AG09309 (cell line): ENCODE measurements at regions not wholly inside any gene's neighbourhood (a gene's known extent, or its start where the extent isn't known, plus 50 kb on each side); places are given as distances from the start of the nearest gene placed in this dataset.
"Not testable (repeated sequence)": the region's sequence is repeated elsewhere in the genome, so short reads cannot be mapped to it uniquely, and the experiment has no call there.

Source experiments
- DNase-seq: peaks from one replicate; pipeline ENCODE4 v3.0.0-alpha.2; 2010; ENCODE audit warnings: low read depth
- H3K4me3 ChIP-seq: 2 replicates; pipeline ENCODE4 v1.5.1; 2011; ENCODE audit warnings: mild to moderate bottlenecking, low read depth, low read length, moderate library complexity; ENCODE audit not compliant: control insufficient read depth
- TF ChIP-seq, protein P1 (sequence below): IDR thresholded peaks from 2 replicates; pipeline ENCODE4 v1.5.1; 2011; ENCODE audit warnings: mild to moderate bottlenecking, low read depth, low read length, inconsistent platforms; ENCODE audit not compliant: insufficient read depth, control insufficient read depth; ENCODE audit errors: missing control alignments

DNA sequence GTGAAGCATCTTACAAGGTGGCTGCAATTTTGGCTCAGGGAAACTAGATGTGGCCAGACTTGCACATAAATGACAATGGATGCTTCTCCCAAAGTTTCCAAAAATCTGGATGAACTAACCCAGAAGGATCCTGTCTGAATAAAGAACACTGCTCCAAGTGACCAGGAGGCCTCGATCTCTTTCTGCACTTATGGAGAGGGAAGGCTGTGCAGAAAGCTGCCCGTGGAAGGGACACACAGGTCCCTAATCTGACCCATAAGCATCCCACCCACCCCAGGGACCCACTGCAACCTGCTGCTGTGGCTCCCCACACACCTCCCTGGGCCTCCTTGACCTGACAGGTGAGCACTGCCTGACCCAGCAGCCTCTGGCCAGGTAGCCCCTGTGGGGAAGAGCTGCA, 74.6 kb upstream of the SEC14L1 start:
- TF ChIP-seq, protein P1, sequence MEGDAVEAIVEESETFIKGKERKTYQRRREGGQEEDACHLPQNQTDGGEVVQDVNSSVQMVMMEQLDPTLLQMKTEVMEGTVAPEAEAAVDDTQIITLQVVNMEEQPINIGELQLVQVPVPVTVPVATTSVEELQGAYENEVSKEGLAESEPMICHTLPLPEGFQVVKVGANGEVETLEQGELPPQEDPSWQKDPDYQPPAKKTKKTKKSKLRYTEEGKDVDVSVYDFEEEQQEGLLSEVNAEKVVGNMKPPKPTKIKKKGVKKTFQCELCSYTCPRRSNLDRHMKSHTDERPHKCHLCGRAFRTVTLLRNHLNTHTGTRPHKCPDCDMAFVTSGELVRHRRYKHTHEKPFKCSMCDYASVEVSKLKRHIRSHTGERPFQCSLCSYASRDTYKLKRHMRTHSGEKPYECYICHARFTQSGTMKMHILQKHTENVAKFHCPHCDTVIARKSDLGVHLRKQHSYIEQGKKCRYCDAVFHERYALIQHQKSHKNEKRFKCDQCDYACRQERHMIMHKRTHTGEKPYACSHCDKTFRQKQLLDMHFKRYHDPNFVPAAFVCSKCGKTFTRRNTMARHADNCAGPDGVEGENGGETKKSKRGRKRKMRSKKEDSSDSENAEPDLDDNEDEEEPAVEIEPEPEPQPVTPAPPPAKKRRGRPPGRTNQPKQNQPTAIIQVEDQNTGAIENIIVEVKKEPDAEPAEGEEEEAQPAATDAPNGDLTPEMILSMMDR: no peak
- no peak for DNase-seq
- H3K4me3 ChIP-seq: no peak overlapping the region

DNA sequence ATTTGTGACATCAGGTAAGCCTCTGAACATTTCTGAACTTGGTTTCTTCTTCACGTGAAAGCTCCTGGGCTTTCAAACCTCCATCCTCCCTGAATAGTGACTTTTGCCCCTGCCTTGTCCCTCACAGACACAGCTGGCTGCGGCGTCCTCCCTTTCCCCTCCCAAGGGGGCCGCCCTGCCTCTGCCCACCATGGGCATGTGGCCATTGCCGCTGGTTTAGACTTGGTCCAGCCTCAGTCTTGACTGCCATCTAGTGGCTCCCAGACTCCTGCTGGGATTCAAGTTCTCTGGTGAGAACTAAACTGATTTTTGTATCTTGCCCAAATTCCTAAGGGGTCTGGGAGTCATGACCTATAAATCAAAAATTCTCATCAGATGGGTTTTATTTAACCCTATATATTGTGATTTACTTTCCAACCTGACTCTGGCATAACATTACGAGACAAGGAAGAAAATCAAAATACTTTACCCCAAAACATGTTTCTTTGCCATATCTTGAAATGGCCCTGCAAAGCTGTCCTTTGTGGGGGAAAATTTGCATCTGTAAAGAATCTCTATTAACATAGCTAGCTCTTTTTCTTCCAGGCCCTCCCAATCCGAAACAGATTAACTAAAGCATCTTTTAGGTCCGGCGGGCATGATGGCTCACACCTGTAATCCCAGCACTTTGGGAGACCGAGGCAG, 73.9 kb upstream of the SEC14L1 start:
- TF ChIP-seq, protein P1: peak; percentile 96
- not testable (repeated sequence) for H3K4me3 ChIP-seq, DNase-seq

DNA sequence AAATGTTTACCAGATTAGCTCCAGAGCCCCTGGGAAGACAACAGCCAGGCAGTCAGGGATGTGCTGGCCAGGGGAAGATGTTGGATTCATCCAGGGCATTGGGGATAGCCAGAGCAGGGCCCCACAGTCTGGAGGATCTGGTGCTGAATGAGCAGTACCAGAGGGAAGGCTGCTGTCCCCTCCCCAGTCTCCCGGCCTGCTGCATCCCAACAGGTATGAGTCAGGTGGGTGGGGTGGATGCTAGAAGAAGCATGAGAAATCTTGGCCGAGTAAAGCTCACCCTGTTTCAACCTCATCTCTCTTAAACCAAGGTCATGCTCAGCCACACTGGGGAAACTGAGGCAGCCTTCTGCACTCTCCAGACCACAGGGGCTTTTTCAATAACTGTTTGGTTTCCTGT, 71.9 kb upstream of the SEC14L1 start:
- H3K4me3 ChIP-seq: no peak overlapping the region
- DNase-seq: no peak
- TF ChIP-seq, protein P1: no peak

DNA sequence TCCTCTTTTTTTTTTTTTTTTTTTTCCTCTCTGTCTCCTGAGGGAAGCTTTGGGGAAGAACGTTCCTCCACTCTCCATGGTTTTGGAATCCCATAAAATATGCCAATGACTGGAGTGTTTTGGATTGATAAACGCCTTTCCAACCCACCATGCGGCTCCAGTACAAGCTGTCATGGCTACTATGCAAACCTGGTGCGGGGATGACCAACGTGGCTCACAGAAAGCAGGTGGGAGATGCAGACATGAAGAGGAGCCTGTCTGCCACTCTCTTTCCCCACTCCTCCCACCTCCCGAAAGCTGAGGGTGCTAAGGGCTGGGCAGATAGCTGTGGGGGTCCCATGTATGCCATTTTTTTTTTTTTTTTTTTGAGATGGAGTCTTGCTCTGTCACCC, 69.9 kb upstream of the SEC14L1 start:
- no peak overlapping the region for H3K4me3 ChIP-seq
- TF ChIP-seq, protein P1: no peak
- DNase-seq: no peak

DNA sequence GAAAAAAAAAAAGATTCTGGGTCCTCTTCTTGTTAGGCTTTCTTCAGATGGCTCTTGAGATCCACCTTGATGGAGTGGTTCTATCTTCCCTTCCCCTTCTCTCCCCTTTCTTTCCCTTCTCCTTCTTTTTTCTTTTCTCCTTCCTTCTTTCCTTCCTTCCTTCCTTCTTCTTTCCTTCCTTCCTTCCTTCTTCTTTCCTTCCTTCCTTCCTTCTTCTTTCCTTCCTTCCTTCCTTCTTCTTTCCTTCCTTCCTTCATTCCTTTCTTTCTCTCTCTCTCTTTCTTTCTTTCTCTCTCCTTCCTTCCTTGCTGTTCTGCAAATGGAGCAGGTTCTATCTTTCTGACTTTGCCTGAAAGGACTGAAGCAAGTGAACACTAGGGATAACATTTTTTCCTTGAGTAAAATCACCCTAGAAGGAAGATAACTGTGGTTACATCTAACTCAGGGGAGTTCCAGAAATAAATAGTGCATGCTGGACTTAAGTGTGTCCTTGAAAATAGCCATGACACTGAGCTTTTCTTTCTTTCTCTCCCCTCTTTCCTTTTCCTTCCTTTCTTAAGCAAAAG, 68.8 kb upstream of the SEC14L1 start:
- TF ChIP-seq, protein P1: no peak
- DNase-seq: no peak
- H3K4me3 ChIP-seq: no peak overlapping the region

DNA sequence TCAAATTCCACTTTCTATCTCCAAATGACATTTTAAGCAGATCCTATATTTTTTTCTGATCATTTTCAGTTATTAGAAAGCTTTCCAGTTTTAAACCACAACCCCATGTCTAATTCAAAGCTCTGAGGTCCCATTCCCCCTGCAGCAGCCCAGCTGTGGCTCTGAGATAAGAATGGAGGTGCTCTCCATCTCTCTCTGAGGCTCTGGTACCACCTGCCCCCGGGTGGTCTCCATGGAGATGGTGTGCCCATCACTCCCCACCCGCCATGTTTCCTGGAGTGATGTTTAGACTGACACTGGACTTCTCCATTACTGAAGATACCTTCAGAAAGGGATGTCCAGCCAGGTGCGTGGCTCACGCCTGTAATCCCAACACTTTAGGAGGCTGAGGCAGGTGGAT, 68.1 kb upstream of the SEC14L1 start:
- no peak overlapping the region for H3K4me3 ChIP-seq
- DNase-seq: no peak
- TF ChIP-seq, protein P1: no peak
